OCI-LY1 (cell line): ENCODE measurements at regions not wholly inside any gene's neighbourhood (a gene's known extent, or its start where the extent isn't known, plus 50 kb on each side); places are given as distances from the start of the nearest gene placed in this dataset.

Experiments used
- EZH2 ChIP-seq: fragments of 200-600 bp; sonication (generic), shearing (Covaris generic); IDR thresholded peaks from 2 replicates; pipeline ENCODE4 v1.8.0; 2017; ENCODE audit warnings: borderline replicate concordance, mixed run types, mild to moderate bottlenecking, antibody characterized with exemption, low read length, moderate library complexity, mixed read lengths
- TF ChIP-seq, protein P1 (sequence below): fragments of 200-600 bp; sonication (generic), shearing (Covaris generic); IDR thresholded peaks from 2 replicates; pipeline ENCODE4 v1.5.1; 2017; ENCODE audit warnings: mild to moderate bottlenecking, antibody characterized with exemption, low read length, moderate library complexity, mixed read lengths

DNA sequence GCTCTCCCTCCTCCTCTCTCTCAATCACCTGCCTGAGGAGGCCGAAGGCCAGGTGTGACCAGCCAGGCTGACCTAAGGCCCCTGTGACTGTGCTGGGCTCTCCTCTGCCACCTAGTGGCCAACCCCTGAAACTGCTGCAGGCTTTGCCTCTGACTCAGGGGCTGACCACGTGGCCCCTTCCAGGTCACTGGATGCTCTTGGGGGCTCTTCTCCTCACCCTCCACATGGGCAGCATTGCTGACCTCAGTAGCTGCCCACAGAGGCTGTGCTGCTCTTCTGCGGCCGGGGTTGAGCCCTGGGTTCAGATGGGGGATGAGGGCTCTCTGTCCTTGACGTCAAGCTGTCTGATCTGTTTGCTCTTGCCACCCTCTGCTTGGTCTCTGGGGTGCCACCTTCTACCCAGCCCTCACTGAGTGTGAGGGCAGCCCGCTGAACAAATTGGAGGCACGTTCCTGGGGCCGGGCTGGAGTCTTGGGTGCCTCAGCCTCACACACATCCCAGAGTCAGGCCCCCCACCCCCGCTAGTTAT, 122.7 kb downstream of the TWIST2 start:
- TF ChIP-seq, protein P1, sequence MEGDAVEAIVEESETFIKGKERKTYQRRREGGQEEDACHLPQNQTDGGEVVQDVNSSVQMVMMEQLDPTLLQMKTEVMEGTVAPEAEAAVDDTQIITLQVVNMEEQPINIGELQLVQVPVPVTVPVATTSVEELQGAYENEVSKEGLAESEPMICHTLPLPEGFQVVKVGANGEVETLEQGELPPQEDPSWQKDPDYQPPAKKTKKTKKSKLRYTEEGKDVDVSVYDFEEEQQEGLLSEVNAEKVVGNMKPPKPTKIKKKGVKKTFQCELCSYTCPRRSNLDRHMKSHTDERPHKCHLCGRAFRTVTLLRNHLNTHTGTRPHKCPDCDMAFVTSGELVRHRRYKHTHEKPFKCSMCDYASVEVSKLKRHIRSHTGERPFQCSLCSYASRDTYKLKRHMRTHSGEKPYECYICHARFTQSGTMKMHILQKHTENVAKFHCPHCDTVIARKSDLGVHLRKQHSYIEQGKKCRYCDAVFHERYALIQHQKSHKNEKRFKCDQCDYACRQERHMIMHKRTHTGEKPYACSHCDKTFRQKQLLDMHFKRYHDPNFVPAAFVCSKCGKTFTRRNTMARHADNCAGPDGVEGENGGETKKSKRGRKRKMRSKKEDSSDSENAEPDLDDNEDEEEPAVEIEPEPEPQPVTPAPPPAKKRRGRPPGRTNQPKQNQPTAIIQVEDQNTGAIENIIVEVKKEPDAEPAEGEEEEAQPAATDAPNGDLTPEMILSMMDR: peak; percentile 92
- no peak for TF ChIP-seq EZH2
